GM18858 (cell line): ENCODE measurements at regions not wholly inside any gene's neighbourhood (a gene's known extent, or its start where the extent isn't known, plus 50 kb on each side); places are given as distances from the start of the nearest gene placed in this dataset.

ENCODE experiments used
- ATAC-seq: cut with Tn5 transposase; IDR thresholded peaks from one replicate; pipeline ENCODE4 v1.9.1; 2021; ENCODE audit not compliant: unreplicated experiment

GRCh38 chr10:10870523-10871241 lies 147.0 kb upstream of the CELF2 start:
- ATAC-seq, result no peak

- ATAC-seq, result no peak
These were observed 146.3 kb upstream of the CELF2 start for GRCh38 chr10:10871352-10871751.

GRCh38 chr10:10872035-10872673 lies 145.5 kb upstream of the CELF2 start:
- no peak for ATAC-seq

GRCh38 chr10:10872764-10873163 lies 144.9 kb upstream of the CELF2 start:
- no peak for ATAC-seq

- no peak for ATAC-seq
These were observed 144.4 kb upstream of the CELF2 start for GRCh38 chr10:10873289-10873688.

- no peak for ATAC-seq
These were observed 143.8 kb upstream of the CELF2 start for GRCh38 chr10:10873915-10874314.

GRCh38 chr10:10878963-10879362 lies 138.7 kb upstream of the CELF2 start:
- ATAC-seq, result no peak

GRCh38 chr10:10881117-10881813 lies 136.4 kb upstream of the CELF2 start:
- ATAC-seq, result no peak

GRCh38 chr10:10883737-10884136 lies 133.9 kb upstream of the CELF2 start:
- no peak for ATAC-seq

- ATAC-seq, result no peak
These were observed 130.7 kb upstream of the CELF2 start for GRCh38 chr10:10886861-10887531.

GRCh38 chr10:10891124-10892082 lies 126.3 kb upstream of the CELF2 start:
- no peak for ATAC-seq

GRCh38 chr10:10892290-10892875 lies 125.3 kb upstream of the CELF2 start:
- ATAC-seq, result no peak

- no peak for ATAC-seq
These were observed 120.3 kb upstream of the CELF2 start for GRCh38 chr10:10897400-10897799.

- ATAC-seq, result no peak
These were observed 115.8 kb upstream of the CELF2 start for GRCh38 chr10:10901906-10902305.

GRCh38 chr10:10902951-10903350 lies 114.7 kb upstream of the CELF2 start:
- no peak for ATAC-seq

GRCh38 chr10:10903620-10904019 lies 114.1 kb upstream of the CELF2 start:
- ATAC-seq, result no peak

- no peak for ATAC-seq
These were observed 107.0 kb upstream of the CELF2 start for GRCh38 chr10:10910634-10911033.

GRCh38 chr10:10911035-10911434 lies 106.6 kb upstream of the CELF2 start:
- ATAC-seq, result no peak

GRCh38 chr10:10911471-10911921 lies 106.2 kb upstream of the CELF2 start:
- no peak for ATAC-seq

- no peak for ATAC-seq
These were observed 103.5 kb upstream of the CELF2 start for GRCh38 chr10:10914144-10914543.
